ENCODE measurements at regions not wholly inside any gene's neighbourhood (a gene's known extent, or its start where the extent isn't known, plus 50 kb on each side); places are given as distances from the start of the nearest gene placed in this dataset.
A peak's percentile ranks its signal among the peaks of the same experiment; 100 is the strongest.

GRCh38 chr10:78203915-78204818, 170.5 kb downstream of the RPS24 start:
- no peak overlapping the region for H3K27ac Mint-ChIP-seq
- ATAC-seq (replicated peaks): no peak
- no peaks in the 10 kb centered on the region for H3K27me3 Mint-ChIP-seq
- H3K4me1 Mint-ChIP-seq: no peaks in the 10 kb centered on the region
- H3K9me3 Mint-ChIP-seq: no peaks in the 10 kb centered on the region
- no peak overlapping the region for H3K4me3 Mint-ChIP-seq
- H3K36me3 Mint-ChIP-seq (ENCODE audit: low read depth): no peaks in the 10 kb centered on the region

GRCh38 chr10:78205457-78206016, 171.9 kb downstream of the RPS24 start:
- Mint-ChIP-seq H3K27ac (peak overlapping the region; percentile 47), H3K27me3 (no peaks in the 10 kb centered on the region), H3K4me1 (no peaks in the 10 kb centered on the region), H3K36me3 (ENCODE audit: low read depth) (no peaks in the 10 kb centered on the region), H3K9me3 (no peaks in the 10 kb centered on the region), H3K4me3 (no peak overlapping the region)
- ATAC-seq (replicated peaks): no peak

DNA sequence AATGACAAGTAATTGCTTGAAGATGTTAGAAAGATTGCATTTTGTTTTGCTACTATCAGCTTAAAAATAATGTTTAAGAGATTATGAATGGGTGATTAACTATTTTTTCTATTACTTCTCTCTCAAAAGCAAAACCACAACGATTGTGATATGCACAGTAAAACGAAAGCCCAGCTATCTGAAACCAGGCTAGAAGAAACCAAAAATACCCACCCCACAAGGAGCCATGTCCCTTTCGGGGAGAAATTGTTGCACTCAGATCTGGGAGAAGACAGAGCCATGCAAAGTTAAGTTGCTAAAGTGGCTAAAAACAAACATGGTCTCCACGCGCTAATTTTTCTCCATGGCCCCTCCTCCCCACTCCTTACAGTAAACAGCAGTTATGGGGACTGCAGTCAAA, 173.6 kb downstream of the RPS24 start:
- no peaks in the 10 kb centered on the region for H3K4me1 Mint-ChIP-seq
- peaks cover 2% of the 10 kb centered on the region for H3K27me3 Mint-ChIP-seq
- H3K4me3 Mint-ChIP-seq: no peak overlapping the region
- no peaks in the 10 kb centered on the region for H3K9me3 Mint-ChIP-seq
- no peak overlapping the region for H3K27ac Mint-ChIP-seq
- H3K36me3 Mint-ChIP-seq (ENCODE audit: low read depth): no peaks in the 10 kb centered on the region
- ATAC-seq (replicated peaks): no peak

GRCh38 chr10:78207776-78208175, 174.1 kb downstream of the RPS24 start:
- Mint-ChIP-seq H3K27me3 (peaks cover 2% of the 10 kb centered on the region), H3K27ac (no peak overlapping the region), H3K36me3 (ENCODE audit: low read depth) (no peaks in the 10 kb centered on the region), H3K4me1 (no peaks in the 10 kb centered on the region), H3K9me3 (no peaks in the 10 kb centered on the region), H3K4me3 (no peak overlapping the region)
- no peak for ATAC-seq (replicated peaks)

DNA sequence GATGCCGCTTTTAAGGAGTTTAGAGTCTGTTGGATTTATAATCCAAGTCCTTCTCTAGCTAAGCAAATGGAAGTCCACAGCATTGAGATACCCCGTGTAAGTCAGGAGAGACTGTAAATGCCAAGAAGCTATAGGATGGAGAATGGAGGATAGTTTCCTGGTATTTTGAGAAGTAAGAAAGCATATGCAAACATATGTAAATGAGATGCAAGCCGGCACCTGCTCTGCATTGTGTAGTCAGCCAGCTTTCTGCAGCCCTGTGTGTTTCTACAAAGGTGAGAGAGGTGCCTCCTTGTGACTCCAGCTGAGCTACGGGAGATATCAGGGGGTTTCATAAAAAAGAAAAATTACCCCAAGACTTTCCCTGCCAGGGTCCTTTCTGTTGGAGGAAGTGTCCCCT, 176.3 kb downstream of the RPS24 start:
- no peaks in the 10 kb centered on the region for H3K9me3 Mint-ChIP-seq
- no peaks in the 10 kb centered on the region for H3K36me3 Mint-ChIP-seq (ENCODE audit: low read depth)
- ATAC-seq (replicated peaks): no peak
- H3K27ac Mint-ChIP-seq: no peak overlapping the region
- no peaks in the 10 kb centered on the region for H3K4me1 Mint-ChIP-seq
- H3K4me3 Mint-ChIP-seq: no peak overlapping the region
- peaks cover 7% of the 10 kb centered on the region for H3K27me3 Mint-ChIP-seq

DNA sequence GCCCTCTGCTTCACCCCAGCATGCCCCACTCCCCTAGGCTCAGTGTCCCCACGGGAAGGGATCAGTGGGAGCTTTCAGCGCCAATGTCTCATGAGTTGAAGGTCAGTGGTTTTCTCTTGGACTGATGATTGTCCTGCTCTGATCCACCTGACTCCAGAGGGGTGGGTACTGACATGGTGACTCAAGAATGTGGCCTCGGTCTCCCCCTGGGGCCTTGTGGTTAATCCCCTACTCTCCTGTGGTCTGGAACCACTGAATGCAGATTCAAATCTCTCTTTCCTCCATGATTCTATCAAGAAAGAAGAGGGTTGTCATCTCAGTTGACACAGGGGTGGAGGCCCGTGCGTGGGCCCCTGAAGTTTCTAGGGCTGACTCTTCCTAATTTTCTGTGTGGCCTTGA, 176.9 kb downstream of the RPS24 start:
- Mint-ChIP-seq H3K4me3 (no peak overlapping the region), H3K9me3 (no peaks in the 10 kb centered on the region)

GRCh38 chr10:78210976-78211375, 177.3 kb downstream of the RPS24 start:
- Mint-ChIP-seq H3K36me3 (ENCODE audit: low read depth) (no peaks in the 10 kb centered on the region), H3K4me1 (no peaks in the 10 kb centered on the region), H3K27ac (no peak overlapping the region), H3K27me3 (peaks cover 13% of the 10 kb centered on the region), H3K4me3 (no peak overlapping the region), H3K9me3 (no peaks in the 10 kb centered on the region)
- no peak for ATAC-seq (replicated peaks)

More for the DNA sequence above, 176.9 kb downstream of the RPS24 start:
- H3K27ac Mint-ChIP-seq: no peak overlapping the region
- peak; percentile 59 for ATAC-seq (replicated peaks)
- no peaks in the 10 kb centered on the region for H3K36me3 Mint-ChIP-seq (ENCODE audit: low read depth)
- H3K27me3 Mint-ChIP-seq: peaks cover 13% of the 10 kb centered on the region
- no peaks in the 10 kb centered on the region for H3K4me1 Mint-ChIP-seq

- peaks cover 16% of the 10 kb centered on the region for H3K27me3 Mint-ChIP-seq
- no peak overlapping the region for H3K27ac Mint-ChIP-seq
- no peak for ATAC-seq (replicated peaks)
- no peaks in the 10 kb centered on the region for H3K9me3 Mint-ChIP-seq
- H3K4me1 Mint-ChIP-seq: no peaks in the 10 kb centered on the region
- no peak overlapping the region for H3K4me3 Mint-ChIP-seq
- H3K36me3 Mint-ChIP-seq (ENCODE audit: low read depth): no peaks in the 10 kb centered on the region
Measured at GRCh38 chr10:78211561-78212051, 177.9 kb downstream of the RPS24 start.

- Mint-ChIP-seq H3K9me3 (no peaks in the 10 kb centered on the region), H3K27ac (no peak overlapping the region), H3K4me1 (no peaks in the 10 kb centered on the region), H3K4me3 (no peak overlapping the region), H3K27me3 (peaks cover 17% of the 10 kb centered on the region), H3K36me3 (ENCODE audit: low read depth) (no peaks in the 10 kb centered on the region)
- no peak for ATAC-seq (replicated peaks)
Measured at GRCh38 chr10:78212060-78212785, 178.6 kb downstream of the RPS24 start.

GRCh38 chr10:78212786-78213175, 179.1 kb downstream of the RPS24 start:
- Mint-ChIP-seq H3K36me3 (ENCODE audit: low read depth) (no peaks in the 10 kb centered on the region), H3K27me3 (peaks cover 23% of the 10 kb centered on the region), H3K4me3 (no peak overlapping the region), H3K4me1 (no peaks in the 10 kb centered on the region), H3K9me3 (no peaks in the 10 kb centered on the region), H3K27ac (no peak overlapping the region)
- no peak for ATAC-seq (replicated peaks)

GRCh38 chr10:78214955-78215354, 181.3 kb downstream of the RPS24 start:
- H3K4me1 Mint-ChIP-seq: no peaks in the 10 kb centered on the region
- H3K4me3 Mint-ChIP-seq: no peak overlapping the region
- H3K27ac Mint-ChIP-seq: no peak overlapping the region
- no peak for ATAC-seq (replicated peaks)
- H3K9me3 Mint-ChIP-seq: no peaks in the 10 kb centered on the region
- H3K27me3 Mint-ChIP-seq: peaks cover 30% of the 10 kb centered on the region
- H3K36me3 Mint-ChIP-seq (ENCODE audit: low read depth): no peaks in the 10 kb centered on the region

GRCh38 chr10:78215645-78216044, 182.0 kb downstream of the RPS24 start:
- peak; percentile 19 for ATAC-seq (replicated peaks)
- no peaks in the 10 kb centered on the region for H3K9me3 Mint-ChIP-seq
- no peak overlapping the region for H3K4me3 Mint-ChIP-seq
- H3K36me3 Mint-ChIP-seq (ENCODE audit: low read depth): no peaks in the 10 kb centered on the region
- H3K27ac Mint-ChIP-seq: no peak overlapping the region
- H3K4me1 Mint-ChIP-seq: no peaks in the 10 kb centered on the region
- H3K27me3 Mint-ChIP-seq: peaks cover 36% of the 10 kb centered on the region

GRCh38 chr10:78217336-78217735, 183.7 kb downstream of the RPS24 start:
- Mint-ChIP-seq H3K36me3 (ENCODE audit: low read depth) (no peaks in the 10 kb centered on the region), H3K9me3 (no peaks in the 10 kb centered on the region), H3K4me1 (no peaks in the 10 kb centered on the region), H3K27ac (no peak overlapping the region), H3K4me3 (no peak overlapping the region), H3K27me3 (peaks cover 37% of the 10 kb centered on the region)
- no peak for ATAC-seq (replicated peaks)

DNA sequence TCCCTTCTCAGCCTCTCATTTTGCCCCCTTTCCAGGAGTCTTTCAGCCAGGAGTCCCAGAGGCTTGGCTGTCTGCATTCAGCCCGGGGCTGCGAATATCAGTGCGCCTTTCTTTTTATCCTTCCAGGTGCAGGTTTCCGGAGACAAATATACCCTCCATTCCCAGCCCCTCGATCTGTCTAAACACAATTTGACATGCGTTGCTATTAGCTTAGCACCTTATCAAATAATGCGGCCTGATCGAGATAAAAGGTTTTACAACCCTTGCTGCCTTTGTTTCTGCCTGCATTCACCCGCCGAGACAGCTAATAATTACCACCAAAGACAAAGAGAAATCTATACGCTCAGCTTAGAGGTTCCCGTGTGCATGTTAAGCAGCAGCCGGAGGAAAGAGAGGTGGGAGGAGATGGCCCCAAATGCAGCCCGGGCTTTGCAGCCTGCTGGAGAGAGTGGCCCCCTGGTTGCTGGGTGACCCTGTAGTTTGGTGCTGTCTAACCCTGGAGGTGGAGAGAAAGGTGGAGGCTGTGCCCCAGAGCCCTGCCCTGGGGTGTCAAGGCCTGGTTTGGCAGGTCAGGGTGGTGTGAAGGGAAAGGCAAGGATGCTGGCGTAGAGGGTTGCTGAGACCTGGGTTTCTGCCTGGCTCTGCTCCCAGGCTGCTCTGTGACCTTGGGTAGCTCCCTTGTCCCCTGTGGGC, 185.3 kb downstream of the RPS24 start:
- H3K27me3 Mint-ChIP-seq: peaks cover 41% of the 10 kb centered on the region
- H3K36me3 Mint-ChIP-seq (ENCODE audit: low read depth): no peaks in the 10 kb centered on the region
- H3K27ac Mint-ChIP-seq: no peak overlapping the region
- H3K4me1 Mint-ChIP-seq: no peaks in the 10 kb centered on the region
- H3K9me3 Mint-ChIP-seq: no peaks in the 10 kb centered on the region
- ATAC-seq (replicated peaks): no peak
- no peak overlapping the region for H3K4me3 Mint-ChIP-seq

Data from activated T-helper 17 cell treated with anti-CD3 and anti-CD28 coated beads, Interleukin-2, amount 50 U/mL, for 72 hours (primary cell).